Breast epithelium (tissue), 3 donors: ENCODE measurements at regions not wholly inside any gene's neighbourhood (a gene's known extent, or its start where the extent isn't known, plus 50 kb on each side); places are given as distances from the start of the nearest gene placed in this dataset.

Experiments used
- POLR2A ChIP-seq: fragments of 450-650 bp; IDR thresholded peaks from one replicate; pipeline ENCODE4 v1.6.1; 2016; ENCODE audit warnings: antibody characterized with exemption, mild to moderate bottlenecking, moderate library complexity
- POLR2AphosphoS5 ChIP-seq, 3 donors: sonication (generic); formaldehyde crosslinking; IDR thresholded peaks; one replicate each; pipeline ENCODE4 v1.6.1; 2017; ENCODE audit warnings: antibody characterized with exemption in 3 of 3
- TF ChIP-seq, protein P1 (sequence below), 3 donors: fragments of 450-650 bp; IDR thresholded peaks; one replicate each; pipeline ENCODE4 v1.5.1; 2016 to 2017; ENCODE audit warnings: antibody characterized with exemption in 3 of 3, mild to moderate bottlenecking in 3 of 3, moderate library complexity in 3 of 3

DNA sequence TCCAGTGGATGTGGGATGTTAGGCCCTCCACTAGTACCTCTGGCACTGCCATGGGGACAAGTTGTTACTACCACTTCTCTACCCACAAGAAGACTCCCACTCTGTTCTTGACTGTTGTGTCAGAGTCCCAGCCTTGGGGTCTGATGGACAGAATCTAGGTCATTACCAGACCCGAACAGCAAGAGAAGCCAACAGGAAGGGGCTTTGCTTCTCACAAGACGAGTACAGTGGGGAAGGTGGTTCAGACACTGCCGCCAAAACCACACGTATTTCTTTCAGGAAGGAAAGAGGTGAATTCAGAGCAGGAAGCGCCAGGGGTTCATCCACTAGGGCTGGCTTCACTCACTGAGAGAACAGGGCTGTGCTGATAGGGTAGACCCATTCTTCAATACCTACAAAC, 161.3 kb upstream of the KIT start:
- TF ChIP-seq, protein P1, sequence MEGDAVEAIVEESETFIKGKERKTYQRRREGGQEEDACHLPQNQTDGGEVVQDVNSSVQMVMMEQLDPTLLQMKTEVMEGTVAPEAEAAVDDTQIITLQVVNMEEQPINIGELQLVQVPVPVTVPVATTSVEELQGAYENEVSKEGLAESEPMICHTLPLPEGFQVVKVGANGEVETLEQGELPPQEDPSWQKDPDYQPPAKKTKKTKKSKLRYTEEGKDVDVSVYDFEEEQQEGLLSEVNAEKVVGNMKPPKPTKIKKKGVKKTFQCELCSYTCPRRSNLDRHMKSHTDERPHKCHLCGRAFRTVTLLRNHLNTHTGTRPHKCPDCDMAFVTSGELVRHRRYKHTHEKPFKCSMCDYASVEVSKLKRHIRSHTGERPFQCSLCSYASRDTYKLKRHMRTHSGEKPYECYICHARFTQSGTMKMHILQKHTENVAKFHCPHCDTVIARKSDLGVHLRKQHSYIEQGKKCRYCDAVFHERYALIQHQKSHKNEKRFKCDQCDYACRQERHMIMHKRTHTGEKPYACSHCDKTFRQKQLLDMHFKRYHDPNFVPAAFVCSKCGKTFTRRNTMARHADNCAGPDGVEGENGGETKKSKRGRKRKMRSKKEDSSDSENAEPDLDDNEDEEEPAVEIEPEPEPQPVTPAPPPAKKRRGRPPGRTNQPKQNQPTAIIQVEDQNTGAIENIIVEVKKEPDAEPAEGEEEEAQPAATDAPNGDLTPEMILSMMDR (IDR thresholded peaks at IDR 0.05): no peak
- no peak for TF ChIP-seq POLR2A
- no peak for TF ChIP-seq POLR2AphosphoS5 (IDR thresholded peaks at IDR 0.05)
